GM19395 (cell line): ENCODE measurements at regions not wholly inside any gene's neighbourhood (a gene's known extent, or its start where the extent isn't known, plus 50 kb on each side); places are given as distances from the start of the nearest gene placed in this dataset.
"Not testable (repeated sequence)": the region's sequence is repeated elsewhere in the genome, so short reads cannot be mapped to it uniquely, and the experiment has no call there.

ENCODE experiments used
- ATAC-seq: cut with Tn5 transposase; IDR thresholded peaks from one replicate; pipeline ENCODE4 v1.9.1; 2021; ENCODE audit warnings: mild to moderate bottlenecking, moderate library complexity; ENCODE audit not compliant: unreplicated experiment

GRCh38 chr5:53733853-53734252 is 173.4 kb downstream of the NDUFS4 start:
- no peak for ATAC-seq

GRCh38 chr5:53738105-53738504 is 177.7 kb downstream of the NDUFS4 start:
- no peak for ATAC-seq

GRCh38 chr5:53739111-53739510 is 178.7 kb downstream of the NDUFS4 start:
- no peak for ATAC-seq

GRCh38 chr5:53749621-53750020 is 189.2 kb downstream of the NDUFS4 start:
- ATAC-seq: no peak

GRCh38 chr5:53752282-53752681 is 191.8 kb downstream of the NDUFS4 start:
- ATAC-seq: not testable (repeated sequence)

- ATAC-seq: no peak
These were observed 206.2 kb downstream of the NDUFS4 start for GRCh38 chr5:53766673-53767072.

- ATAC-seq: peak; percentile 77
These were observed 217.6 kb downstream of the NDUFS4 start for GRCh38 chr5:53777864-53778618.

GRCh38 chr5:53779541-53779981 is 219.1 kb downstream of the NDUFS4 start:
- ATAC-seq: peak; percentile 63

GRCh38 chr5:53782620-53783019 is 222.2 kb downstream of the NDUFS4 start:
- no peak for ATAC-seq

GRCh38 chr5:53783624-53784228 is 223.3 kb downstream of the NDUFS4 start:
- ATAC-seq: no peak

- ATAC-seq: no peak
These were observed 224.2 kb downstream of the NDUFS4 start for GRCh38 chr5:53784596-53784995.

- no peak for ATAC-seq
These were observed 225.5 kb downstream of the NDUFS4 start for GRCh38 chr5:53785924-53786323.

- no peak for ATAC-seq
These were observed 229.6 kb downstream of the NDUFS4 start for GRCh38 chr5:53790026-53790425.

- no peak for ATAC-seq
These were observed 231.9 kb downstream of the NDUFS4 start for GRCh38 chr5:53792338-53792737.

- ATAC-seq: not testable (repeated sequence)
These were observed 239.2 kb downstream of the NDUFS4 start for GRCh38 chr5:53799644-53800043.

- not testable (repeated sequence) for ATAC-seq
These were observed 248.0 kb downstream of the NDUFS4 start for GRCh38 chr5:53808392-53808791.

GRCh38 chr5:53814819-53815218 is 254.4 kb downstream of the NDUFS4 start:
- ATAC-seq: peak; percentile 59

GRCh38 chr5:53815471-53815870 is 255.0 kb downstream of the NDUFS4 start:
- ATAC-seq: no peak

- ATAC-seq: no peak
These were observed 256.7 kb downstream of the NDUFS4 start for GRCh38 chr5:53817183-53817582.

GRCh38 chr5:53819482-53819881 is 259.0 kb downstream of the NDUFS4 start:
- no peak for ATAC-seq

GRCh38 chr5:53820119-53820801 is 259.8 kb downstream of the NDUFS4 start:
- peak; percentile 68 for ATAC-seq

- peak; percentile 92 for ATAC-seq
These were observed 260.3 kb downstream of the NDUFS4 start for GRCh38 chr5:53820802-53821171.
